ENCODE measurements at regions not wholly inside any gene's neighbourhood (a gene's known extent, or its start where the extent isn't known, plus 50 kb on each side); places are given as distances from the start of the nearest gene placed in this dataset.
"Not testable (repeated sequence)": the region's sequence is repeated elsewhere in the genome, so short reads cannot be mapped to it uniquely, and the experiment has no call there.

GRCh38 chr12:92382383-92382878 lies 236.8 kb upstream of the BTG1 start:
- DNase-seq, result no peak

- DNase-seq, result no peak
These were observed 236.2 kb upstream of the BTG1 start for GRCh38 chr12:92381856-92382255.

- DNase-seq, result no peak
These were observed 233.2 kb upstream of the BTG1 start for GRCh38 chr12:92378682-92379479.

- not testable (repeated sequence) for DNase-seq
These were observed 229.9 kb upstream of the BTG1 start for GRCh38 chr12:92375504-92375903.

- no peak for DNase-seq
These were observed 225.2 kb upstream of the BTG1 start for GRCh38 chr12:92370828-92371227.

- no peak for DNase-seq
These were observed 224.0 kb upstream of the BTG1 start for GRCh38 chr12:92369636-92370035.

GRCh38 chr12:92369056-92369455 lies 223.4 kb upstream of the BTG1 start:
- DNase-seq, result no peak

- no peak for DNase-seq
These were observed 220.2 kb upstream of the BTG1 start for GRCh38 chr12:92365836-92366235.

GRCh38 chr12:92365333-92365732 lies 219.7 kb upstream of the BTG1 start:
- DNase-seq, result no peak

GRCh38 chr12:92363295-92364146 lies 217.9 kb upstream of the BTG1 start:
- DNase-seq, result no peak

GRCh38 chr12:92362785-92363184 lies 217.1 kb upstream of the BTG1 start:
- no peak for DNase-seq

GRCh38 chr12:92362126-92362525 lies 216.5 kb upstream of the BTG1 start:
- DNase-seq, result peak; percentile 39

- no peak for DNase-seq
These were observed 214.9 kb upstream of the BTG1 start for GRCh38 chr12:92360543-92360942.

- DNase-seq, result no peak
These were observed 214.0 kb upstream of the BTG1 start for GRCh38 chr12:92359581-92360209.

- no peak for DNase-seq
These were observed 212.1 kb upstream of the BTG1 start for GRCh38 chr12:92357584-92358261.

GRCh38 chr12:92356425-92356824 lies 210.8 kb upstream of the BTG1 start:
- DNase-seq, result peak; percentile 48

GRCh38 chr12:92349635-92350034 lies 204.0 kb upstream of the BTG1 start:
- no peak for DNase-seq

- DNase-seq, result no peak
These were observed 196.9 kb upstream of the BTG1 start for GRCh38 chr12:92342574-92342973.

GRCh38 chr12:92341065-92341668 lies 195.5 kb upstream of the BTG1 start:
- DNase-seq, result no peak

GRCh38 chr12:92340441-92341064 lies 194.9 kb upstream of the BTG1 start:
- DNase-seq, result no peak

- DNase-seq, result no peak
These were observed 194.4 kb upstream of the BTG1 start for GRCh38 chr12:92340003-92340402.
